GM23338 (cell line): ENCODE measurements at regions not wholly inside any gene's neighbourhood (a gene's known extent, or its start where the extent isn't known, plus 50 kb on each side); places are given as distances from the start of the nearest gene placed in this dataset.

Experiments used
- ATAC-seq: fragments of 200-7000 bp; cut with Tn5 transposase; 3 replicates; pipeline ENCODE4 v1.9.1; 2020
- DNase-seq: peaks from one replicate; pipeline ENCODE4 v3.0.0-alpha.2; 2015; ENCODE audit warnings: low spot score
- H2AFZ ChIP-seq: fragments of 200-600 bp; sonication (generic); 2 replicates; pipeline ENCODE4 v1.8.0; 2016; ENCODE audit warnings: antibody characterized with exemption, mild to moderate bottlenecking, moderate library complexity
- H3F3A ChIP-seq: fragments of 200-600 bp; sonication (generic); replicated peaks from 2 replicates; pipeline ENCODE4 v1.8.0; 2017; ENCODE audit warnings: antibody characterized with exemption, mixed run types, low read depth
- H3K27ac ChIP-seq: fragments of 200-600 bp; sonication (generic); 2 replicates; pipeline ENCODE4 v1.6.1; 2016; ENCODE audit warnings: low read depth
- H3K27me3 ChIP-seq: fragments of 200-600 bp; sonication (generic); 2 replicates; pipeline ENCODE4 v1.8.0; 2016; ENCODE audit warnings: mild to moderate bottlenecking, mixed run types, moderate library complexity; ENCODE audit not compliant: insufficient read depth
- H3K36me3 ChIP-seq: fragments of 200-600 bp; sonication (generic); 2 replicates; pipeline ENCODE4 v1.8.0; 2016; ENCODE audit warnings: mild to moderate bottlenecking; ENCODE audit not compliant: insufficient read depth
- H3K4me1 ChIP-seq: fragments of 200-600 bp; sonication (generic); 2 replicates; pipeline ENCODE4 v1.8.0; 2016; ENCODE audit warnings: mild to moderate bottlenecking, moderate library complexity; ENCODE audit not compliant: insufficient read depth
- H3K4me2 ChIP-seq: fragments of 200-600 bp; sonication (generic); 2 replicates; pipeline ENCODE4 v1.7.1; 2017; ENCODE audit warnings: mixed run types
- H3K4me3 ChIP-seq: fragments of 200-600 bp; sonication (generic); 2 replicates; pipeline ENCODE4 v1.6.1; 2016; ENCODE audit warnings: mixed run types
- H3K79me2 ChIP-seq: fragments of 200-600 bp; sonication (generic); replicated peaks from 2 replicates; pipeline ENCODE4 v1.8.0; 2017; ENCODE audit warnings: mild to moderate bottlenecking; ENCODE audit not compliant: insufficient read depth
- H3K9me2 ChIP-seq: fragments of 200-600 bp; sonication (generic); 2 replicates; pipeline ENCODE4 v1.8.0; 2017; ENCODE audit not compliant: insufficient read depth
- H4K20me1 ChIP-seq: fragments of 200-600 bp; sonication (generic); replicated peaks from 2 replicates; pipeline ENCODE4 v1.8.0; 2017; ENCODE audit warnings: mild to moderate bottlenecking; ENCODE audit not compliant: insufficient read depth
- H3K27ac Mint-ChIP-seq: 2 replicates; pipeline ENCODE4 v1.8.0; 2020; ENCODE audit warnings: inconsistent platforms, mild to moderate bottlenecking, moderate library complexity, mixed read lengths
- H3K27me3 Mint-ChIP-seq: 3 replicates; pipeline ENCODE4 v1.8.0; 2022; ENCODE audit warnings: low read depth, mild to moderate bottlenecking, moderate library complexity, mixed read lengths, inconsistent platforms; ENCODE audit not compliant: insufficient read depth, poor library complexity
- H3K36me3 Mint-ChIP-seq: 3 replicates; pipeline ENCODE4 v1.8.0; 2021; ENCODE audit warnings: low read depth, mild to moderate bottlenecking, inconsistent platforms, moderate library complexity, mixed read lengths
- H3K4me1 Mint-ChIP-seq: 3 replicates; pipeline ENCODE4 v1.8.0; 2020; ENCODE audit warnings: mild to moderate bottlenecking, inconsistent platforms, mixed read lengths
- H3K4me3 Mint-ChIP-seq: 3 replicates; pipeline ENCODE4 v1.8.0; 2021; ENCODE audit warnings: moderate library complexity, mild to moderate bottlenecking, inconsistent platforms, mixed read lengths
- H3K9me3 Mint-ChIP-seq: 3 replicates; pipeline ENCODE4 v1.8.0; 2020; ENCODE audit warnings: moderate library complexity, mild to moderate bottlenecking, inconsistent platforms, mixed read lengths
- CREB1 ChIP-seq: fragments of 250-450 bp; sonication (Bioruptor Pico); IDR thresholded peaks from 2 replicates; pipeline ENCODE4 v1.5.0; 2020; ENCODE audit warnings: low read depth, mild to moderate bottlenecking, moderate library complexity
- EZH2 ChIP-seq: fragments of 200-600 bp; sonication (generic); IDR thresholded peaks from one replicate; pipeline ENCODE4 v1.8.0; 2017; ENCODE audit warnings: antibody characterized with exemption, mild to moderate bottlenecking, low read depth; ENCODE audit not compliant: unreplicated experiment
- EZH2phosphoT487 ChIP-seq: fragments of 200-600 bp; sonication (generic); IDR thresholded peaks from one replicate; pipeline ENCODE4 v1.8.1; 2018; ENCODE audit warnings: antibody characterized with exemption; ENCODE audit not compliant: unreplicated experiment
- JUNB ChIP-seq: IDR thresholded peaks from one replicate; pipeline ENCODE4 v1.6.1; 2016; ENCODE audit warnings: antibody characterized with exemption; ENCODE audit not compliant: unreplicated experiment
- NANOG ChIP-seq: IDR thresholded peaks from 2 replicates; pipeline ENCODE4 v1.6.1; 2016; ENCODE audit warnings: antibody characterized with exemption, borderline replicate concordance
- POLR2AphosphoS5 ChIP-seq: IDR thresholded peaks from 2 replicates; pipeline ENCODE4 v1.6.1; 2016; ENCODE audit warnings: antibody characterized with exemption, low read depth
- STAT1 ChIP-seq: IDR thresholded peaks from one replicate; pipeline ENCODE4 v1.6.1; 2016; ENCODE audit warnings: antibody characterized with exemption; ENCODE audit not compliant: unreplicated experiment
- ZNF114 ChIP-seq: fragments of 250-450 bp; sonication (Bioruptor Pico); IDR thresholded peaks from 2 replicates; pipeline ENCODE4 v1.5.0; 2020; ENCODE audit warnings: mild to moderate bottlenecking, moderate library complexity
- ZNF331 ChIP-seq: fragments of 250-450 bp; sonication (Bioruptor Pico); IDR thresholded peaks from 2 replicates; pipeline ENCODE4 v1.5.0; 2020; ENCODE audit warnings: low read depth, mild to moderate bottlenecking, moderate library complexity
- TF ChIP-seq, protein P1 (sequence below): IDR thresholded peaks from one replicate; pipeline ENCODE4 v1.6.1; 2018; ENCODE audit warnings: antibody characterized with exemption; ENCODE audit not compliant: unreplicated experiment
- TF ChIP-seq, protein P2 (sequence below): fragments of 250-450 bp; sonication (Bioruptor Pico); IDR thresholded peaks from 2 replicates; pipeline ENCODE4 v1.5.0; 2020; ENCODE audit warnings: mild to moderate bottlenecking, moderate library complexity
- TF ChIP-seq, protein P3 (sequence below), 2 experiments: fragments of 200-600 bp in 1 of 2; sonication (generic) in 1 of 2; conservative IDR thresholded peaks; 2 replicates each; pipeline versions ENCODE4 v1.5.1 to v1.6.1; 2016 to 2017; ENCODE audit warnings: antibody characterized with exemption in 2 of 2, low read depth in 2 of 2, mild to moderate bottlenecking in 2 of 2, moderate library complexity in 1 of 2
- TF ChIP-seq, protein P4 (sequence below): IDR thresholded peaks from 2 replicates; pipeline ENCODE4 v1.6.1; 2016; ENCODE audit warnings: antibody characterized with exemption

DNA sequence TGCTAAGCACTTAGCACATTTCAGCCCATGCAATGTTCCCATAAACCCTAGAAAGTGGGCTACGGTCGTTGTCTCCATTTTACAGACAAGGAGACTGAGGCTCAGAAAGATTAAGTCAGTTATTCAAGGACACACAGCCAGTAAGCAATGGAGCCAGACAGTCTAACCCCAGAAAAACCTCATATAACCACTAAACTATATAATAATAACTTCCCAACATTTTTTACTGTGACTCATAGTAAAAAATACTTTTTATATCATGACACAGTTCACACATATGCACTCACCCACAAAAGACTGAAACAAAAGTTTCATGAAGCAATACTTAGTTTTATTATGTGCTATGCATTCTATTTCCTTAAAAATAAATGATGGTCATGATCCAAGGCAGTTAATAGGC is 66.2 kb upstream of the EYA2 start:
- Mint-ChIP-seq H3K9me3 (peaks cover 13% of the 10 kb centered on the region; the same call in 2 of the 3 replicates), H3K27me3 (no peaks in the 10 kb centered on the region)
- H3K4me2 ChIP-seq, result no peak overlapping the region

More for the DNA sequence above, 66.2 kb upstream of the EYA2 start:
- Histone ChIP-seq H3K4me3 (no peak overlapping the region), H4K20me1 (no peaks in the 10 kb centered on the region), H3K79me2 (no peaks in the 10 kb centered on the region), H3K36me3 (no peaks in the 10 kb centered on the region), H3K4me1 (no peaks in the 10 kb centered on the region), H3K9me2 (no peaks in the 10 kb centered on the region), H2AFZ (no peak overlapping the region), H3K27me3 (no peaks in the 10 kb centered on the region), H3F3A (no peaks in the 10 kb centered on the region), H3K27ac (no peak overlapping the region)
- H3K4me1 Mint-ChIP-seq, result no peaks in the 10 kb centered on the region
- ATAC-seq, result no peak
- no peaks in the 10 kb centered on the region for H3K36me3 Mint-ChIP-seq
- no peak overlapping the region for H3K4me3 Mint-ChIP-seq
- TF ChIP-seq, protein P1, sequence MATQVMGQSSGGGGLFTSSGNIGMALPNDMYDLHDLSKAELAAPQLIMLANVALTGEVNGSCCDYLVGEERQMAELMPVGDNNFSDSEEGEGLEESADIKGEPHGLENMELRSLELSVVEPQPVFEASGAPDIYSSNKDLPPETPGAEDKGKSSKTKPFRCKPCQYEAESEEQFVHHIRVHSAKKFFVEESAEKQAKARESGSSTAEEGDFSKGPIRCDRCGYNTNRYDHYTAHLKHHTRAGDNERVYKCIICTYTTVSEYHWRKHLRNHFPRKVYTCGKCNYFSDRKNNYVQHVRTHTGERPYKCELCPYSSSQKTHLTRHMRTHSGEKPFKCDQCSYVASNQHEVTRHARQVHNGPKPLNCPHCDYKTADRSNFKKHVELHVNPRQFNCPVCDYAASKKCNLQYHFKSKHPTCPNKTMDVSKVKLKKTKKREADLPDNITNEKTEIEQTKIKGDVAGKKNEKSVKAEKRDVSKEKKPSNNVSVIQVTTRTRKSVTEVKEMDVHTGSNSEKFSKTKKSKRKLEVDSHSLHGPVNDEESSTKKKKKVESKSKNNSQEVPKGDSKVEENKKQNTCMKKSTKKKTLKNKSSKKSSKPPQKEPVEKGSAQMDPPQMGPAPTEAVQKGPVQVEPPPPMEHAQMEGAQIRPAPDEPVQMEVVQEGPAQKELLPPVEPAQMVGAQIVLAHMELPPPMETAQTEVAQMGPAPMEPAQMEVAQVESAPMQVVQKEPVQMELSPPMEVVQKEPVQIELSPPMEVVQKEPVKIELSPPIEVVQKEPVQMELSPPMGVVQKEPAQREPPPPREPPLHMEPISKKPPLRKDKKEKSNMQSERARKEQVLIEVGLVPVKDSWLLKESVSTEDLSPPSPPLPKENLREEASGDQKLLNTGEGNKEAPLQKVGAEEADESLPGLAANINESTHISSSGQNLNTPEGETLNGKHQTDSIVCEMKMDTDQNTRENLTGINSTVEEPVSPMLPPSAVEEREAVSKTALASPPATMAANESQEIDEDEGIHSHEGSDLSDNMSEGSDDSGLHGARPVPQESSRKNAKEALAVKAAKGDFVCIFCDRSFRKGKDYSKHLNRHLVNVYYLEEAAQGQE, result no peak
- TF ChIP-seq ZNF331 (no peak), EZH2 (no peak), NANOG (no peak), ZNF114 (no peak), STAT1 (no peak), CREB1 (CRISPR knock-in tag) (no peak), EZH2phosphoT487 (no peak), POLR2AphosphoS5 (no peak), JUNB (no peak)
- TF ChIP-seq, protein P2, sequence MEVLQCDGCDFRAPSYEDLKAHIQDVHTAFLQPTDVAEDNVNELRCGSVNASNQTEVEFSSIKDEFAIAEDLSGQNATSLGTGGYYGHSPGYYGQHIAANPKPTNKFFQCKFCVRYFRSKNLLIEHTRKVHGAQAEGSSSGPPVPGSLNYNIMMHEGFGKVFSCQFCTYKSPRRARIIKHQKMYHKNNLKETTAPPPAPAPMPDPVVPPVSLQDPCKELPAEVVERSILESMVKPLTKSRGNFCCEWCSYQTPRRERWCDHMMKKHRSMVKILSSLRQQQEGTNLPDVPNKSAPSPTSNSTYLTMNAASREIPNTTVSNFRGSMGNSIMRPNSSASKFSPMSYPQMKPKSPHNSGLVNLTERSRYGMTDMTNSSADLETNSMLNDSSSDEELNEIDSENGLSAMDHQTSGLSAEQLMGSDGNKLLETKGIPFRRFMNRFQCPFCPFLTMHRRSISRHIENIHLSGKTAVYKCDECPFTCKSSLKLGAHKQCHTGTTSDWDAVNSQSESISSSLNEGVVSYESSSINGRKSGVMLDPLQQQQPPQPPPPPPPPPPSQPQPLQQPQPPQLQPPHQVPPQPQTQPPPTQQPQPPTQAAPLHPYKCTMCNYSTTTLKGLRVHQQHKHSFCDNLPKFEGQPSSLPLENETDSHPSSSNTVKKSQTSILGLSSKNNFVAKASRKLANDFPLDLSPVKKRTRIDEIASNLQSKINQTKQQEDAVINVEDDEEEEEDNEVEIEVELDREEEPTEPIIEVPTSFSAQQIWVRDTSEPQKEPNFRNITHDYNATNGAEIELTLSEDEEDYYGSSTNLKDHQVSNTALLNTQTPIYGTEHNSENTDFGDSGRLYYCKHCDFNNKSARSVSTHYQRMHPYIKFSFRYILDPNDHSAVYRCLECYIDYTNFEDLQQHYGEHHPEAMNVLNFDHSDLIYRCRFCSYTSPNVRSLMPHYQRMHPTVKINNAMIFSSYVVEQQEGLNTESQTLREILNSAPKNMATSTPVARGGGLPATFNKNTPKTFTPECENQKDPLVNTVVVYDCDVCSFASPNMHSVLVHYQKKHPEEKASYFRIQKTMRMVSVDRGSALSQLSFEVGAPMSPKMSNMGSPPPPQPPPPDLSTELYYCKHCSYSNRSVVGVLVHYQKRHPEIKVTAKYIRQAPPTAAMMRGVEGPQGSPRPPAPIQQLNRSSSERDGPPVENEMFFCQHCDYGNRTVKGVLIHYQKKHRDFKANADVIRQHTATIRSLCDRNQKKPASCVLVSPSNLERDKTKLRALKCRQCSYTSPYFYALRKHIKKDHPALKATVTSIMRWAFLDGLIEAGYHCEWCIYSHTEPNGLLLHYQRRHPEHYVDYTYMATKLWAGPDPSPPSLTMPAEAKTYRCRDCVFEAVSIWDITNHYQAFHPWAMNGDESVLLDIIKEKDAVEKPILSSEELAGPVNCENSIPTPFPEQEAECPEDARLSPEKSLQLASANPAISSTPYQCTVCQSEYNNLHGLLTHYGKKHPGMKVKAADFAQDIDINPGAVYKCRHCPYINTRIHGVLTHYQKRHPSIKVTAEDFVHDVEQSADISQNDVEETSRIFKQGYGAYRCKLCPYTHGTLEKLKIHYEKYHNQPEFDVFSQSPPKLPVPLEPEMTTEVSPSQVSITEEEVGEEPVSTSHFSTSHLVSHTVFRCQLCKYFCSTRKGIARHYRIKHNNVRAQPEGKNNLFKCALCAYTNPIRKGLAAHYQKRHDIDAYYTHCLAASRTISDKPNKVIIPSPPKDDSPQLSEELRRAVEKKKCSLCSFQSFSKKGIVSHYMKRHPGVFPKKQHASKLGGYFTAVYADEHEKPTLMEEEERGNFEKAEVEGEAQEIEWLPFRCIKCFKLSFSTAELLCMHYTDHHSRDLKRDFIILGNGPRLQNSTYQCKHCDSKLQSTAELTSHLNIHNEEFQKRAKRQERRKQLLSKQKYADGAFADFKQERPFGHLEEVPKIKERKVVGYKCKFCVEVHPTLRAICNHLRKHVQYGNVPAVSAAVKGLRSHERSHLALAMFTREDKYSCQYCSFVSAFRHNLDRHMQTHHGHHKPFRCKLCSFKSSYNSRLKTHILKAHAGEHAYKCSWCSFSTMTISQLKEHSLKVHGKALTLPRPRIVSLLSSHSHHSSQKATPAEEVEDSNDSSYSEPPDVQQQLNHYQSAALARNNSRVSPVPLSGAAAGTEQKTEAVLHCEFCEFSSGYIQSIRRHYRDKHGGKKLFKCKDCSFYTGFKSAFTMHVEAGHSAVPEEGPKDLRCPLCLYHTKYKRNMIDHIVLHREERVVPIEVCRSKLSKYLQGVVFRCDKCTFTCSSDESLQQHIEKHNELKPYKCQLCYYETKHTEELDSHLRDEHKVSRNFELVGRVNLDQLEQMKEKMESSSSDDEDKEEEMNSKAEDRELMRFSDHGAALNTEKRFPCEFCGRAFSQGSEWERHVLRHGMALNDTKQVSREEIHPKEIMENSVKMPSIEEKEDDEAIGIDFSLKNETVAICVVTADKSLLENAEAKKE, result no peak
- TF ChIP-seq, protein P3, sequence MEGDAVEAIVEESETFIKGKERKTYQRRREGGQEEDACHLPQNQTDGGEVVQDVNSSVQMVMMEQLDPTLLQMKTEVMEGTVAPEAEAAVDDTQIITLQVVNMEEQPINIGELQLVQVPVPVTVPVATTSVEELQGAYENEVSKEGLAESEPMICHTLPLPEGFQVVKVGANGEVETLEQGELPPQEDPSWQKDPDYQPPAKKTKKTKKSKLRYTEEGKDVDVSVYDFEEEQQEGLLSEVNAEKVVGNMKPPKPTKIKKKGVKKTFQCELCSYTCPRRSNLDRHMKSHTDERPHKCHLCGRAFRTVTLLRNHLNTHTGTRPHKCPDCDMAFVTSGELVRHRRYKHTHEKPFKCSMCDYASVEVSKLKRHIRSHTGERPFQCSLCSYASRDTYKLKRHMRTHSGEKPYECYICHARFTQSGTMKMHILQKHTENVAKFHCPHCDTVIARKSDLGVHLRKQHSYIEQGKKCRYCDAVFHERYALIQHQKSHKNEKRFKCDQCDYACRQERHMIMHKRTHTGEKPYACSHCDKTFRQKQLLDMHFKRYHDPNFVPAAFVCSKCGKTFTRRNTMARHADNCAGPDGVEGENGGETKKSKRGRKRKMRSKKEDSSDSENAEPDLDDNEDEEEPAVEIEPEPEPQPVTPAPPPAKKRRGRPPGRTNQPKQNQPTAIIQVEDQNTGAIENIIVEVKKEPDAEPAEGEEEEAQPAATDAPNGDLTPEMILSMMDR (conservative IDR thresholded peaks at IDR 0.05; ENCODE audit: low read depth in 2 of 2), result no peak
- TF ChIP-seq, protein P4, sequence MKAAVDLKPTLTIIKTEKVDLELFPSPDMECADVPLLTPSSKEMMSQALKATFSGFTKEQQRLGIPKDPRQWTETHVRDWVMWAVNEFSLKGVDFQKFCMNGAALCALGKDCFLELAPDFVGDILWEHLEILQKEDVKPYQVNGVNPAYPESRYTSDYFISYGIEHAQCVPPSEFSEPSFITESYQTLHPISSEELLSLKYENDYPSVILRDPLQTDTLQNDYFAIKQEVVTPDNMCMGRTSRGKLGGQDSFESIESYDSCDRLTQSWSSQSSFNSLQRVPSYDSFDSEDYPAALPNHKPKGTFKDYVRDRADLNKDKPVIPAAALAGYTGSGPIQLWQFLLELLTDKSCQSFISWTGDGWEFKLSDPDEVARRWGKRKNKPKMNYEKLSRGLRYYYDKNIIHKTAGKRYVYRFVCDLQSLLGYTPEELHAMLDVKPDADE, result no peak
- no peak overlapping the region for H3K27ac Mint-ChIP-seq
- no peak for DNase-seq
